ENCODE measurements at regions not wholly inside any gene's neighbourhood (a gene's known extent, or its start where the extent isn't known, plus 50 kb on each side); places are given as distances from the start of the nearest gene placed in this dataset.

DNA sequence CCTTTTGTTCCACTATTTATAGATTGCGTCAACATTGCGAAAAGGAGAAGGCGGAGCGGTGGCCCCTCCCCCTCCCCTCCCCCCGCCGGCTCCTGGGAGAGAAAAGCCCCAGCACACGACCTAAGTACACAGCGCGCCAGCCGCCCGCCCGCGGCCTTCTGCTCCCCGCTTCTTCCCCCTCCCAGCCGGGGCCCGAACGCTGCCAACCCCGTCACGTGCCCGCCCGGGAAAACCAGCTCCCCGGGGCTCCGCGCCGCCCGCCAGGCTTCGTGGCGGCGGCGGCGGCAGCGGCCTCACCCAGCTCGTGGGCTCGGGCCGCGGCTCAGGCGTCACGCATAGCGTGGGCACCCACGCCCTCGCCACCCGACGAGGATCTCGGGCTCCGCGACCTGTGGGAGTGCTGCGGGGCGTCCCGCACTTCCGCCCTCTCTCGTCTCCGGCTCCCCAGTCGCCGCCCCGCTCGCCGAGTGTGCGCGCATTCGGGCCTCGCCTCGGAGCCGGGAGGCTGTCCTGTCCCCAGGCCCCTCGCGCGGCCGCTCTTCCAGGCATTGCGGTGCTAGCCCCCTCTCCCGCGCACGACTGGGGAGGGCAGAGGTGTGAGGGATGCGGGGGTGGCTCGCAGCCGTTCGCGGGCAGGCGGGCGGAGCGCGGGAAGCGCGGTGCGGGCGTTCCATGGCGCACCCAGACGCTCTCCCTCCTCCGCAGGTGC, 110.5 kb downstream of the KCNRG start:
- H3K27me3 ChIP-seq (ENCODE audit: insufficient read depth, low read length) = peaks cover 70% of the 10 kb centered on the region
- no peak overlapping the region for H3K27ac ChIP-seq (ENCODE audit: insufficient read length, low read depth, low read length)
- no CpG with 5 or more reads among the region's 87 CpGs for WGBS (ENCODE audit: extremely low coverage, insufficient read length, low lambda C conversion rate)

More for the DNA sequence above, 110.5 kb downstream of the KCNRG start:
- Mint-ChIP-seq H3K36me3 (ENCODE audit: insufficient read depth in 1 of 3, low read depth in 3 of 3) (no peaks in the 10 kb centered on the region; a peak in 1 of 7 replicates), H3K27ac (no peak overlapping the region), H3K4me1 (peaks cover 45 to 56% of the 10 kb centered on the region in 2 experiments), H3K9me3 (peaks cover 0 to 6% of the 10 kb centered on the region in 2 experiments; a peak in 3 of 5 replicates), H3K4me3 (peak overlapping the region; percentile 69 to 82), H3K27me3 (ENCODE audit: low read depth) (peaks cover 83% of the 10 kb centered on the region)
- Histone ChIP-seq H3K14ac (ENCODE audit: insufficient read depth, low read length) (peak overlapping the region; percentile 69), H3K9me3 (ENCODE audit: control insufficient read depth, low read depth, low read length) (no peaks in the 10 kb centered on the region), H3T11ph (ENCODE audit: low read length) (no peak overlapping the region), H2BK12ac (ENCODE audit: insufficient read length, low read depth, low read length) (no peak overlapping the region), H3K4ac (ENCODE audit: low read depth, low read length) (no peak overlapping the region), H4K5ac (ENCODE audit: insufficient read length, low read depth, low read length) (no peak overlapping the region), H3K4me1 (ENCODE audit: insufficient read depth, low read length) (peaks cover 3% of the 10 kb centered on the region; the same call in 1 of the 2 replicates), H3K79me2 (ENCODE audit: insufficient read depth, low read length) (no peaks in the 10 kb centered on the region), H3K79me1 (ENCODE audit: insufficient read depth, low read depth, low read length, poor library complexity, severe bottlenecking) (no peaks in the 10 kb centered on the region), H2AK5ac (ENCODE audit: insufficient read length, low read length) (no peak overlapping the region), H3K9ac (ENCODE audit: extremely low read depth, insufficient read length, low read length) (no peak overlapping the region), H3K4me2 (ENCODE audit: insufficient read depth, insufficient read length, low read length) (peak overlapping the region; percentile 74), H2BK20ac (ENCODE audit: low read depth, low read length, poor library complexity, severe bottlenecking) (no peak overlapping the region), H2BK15ac (ENCODE audit: low read depth, low read length) (no peak overlapping the region), H3K23me2 (ENCODE audit: insufficient read length, low read depth, low read length, poor library complexity, severe bottlenecking) (peaks cover 49% of the 10 kb centered on the region), H4K20me1 (ENCODE audit: control insufficient read depth, insufficient read depth, insufficient read length) (no peaks in the 10 kb centered on the region), H4K91ac (ENCODE audit: insufficient read length, low read depth, low read length) (no peak overlapping the region), H2BK120ac (ENCODE audit: low read depth, low read length, poor library complexity, severe bottlenecking) (no peak overlapping the region), H2AFZ (ENCODE audit: low read length) (no peak overlapping the region), H2BK5ac (ENCODE audit: insufficient read length, low read length) (no peak overlapping the region), H4K8ac (replicated peaks; ENCODE audit: insufficient read length, low read depth, low read length) (no peak overlapping the region), H3K56ac (ENCODE audit: insufficient read length, low read depth, low read length) (no peak overlapping the region), H3K18ac (ENCODE audit: insufficient read length, low read depth, low read length) (no peak overlapping the region), H3K23ac (ENCODE audit: insufficient read length, low read depth, low read length) (no peak overlapping the region)
- TF ChIP-seq, protein P1, sequence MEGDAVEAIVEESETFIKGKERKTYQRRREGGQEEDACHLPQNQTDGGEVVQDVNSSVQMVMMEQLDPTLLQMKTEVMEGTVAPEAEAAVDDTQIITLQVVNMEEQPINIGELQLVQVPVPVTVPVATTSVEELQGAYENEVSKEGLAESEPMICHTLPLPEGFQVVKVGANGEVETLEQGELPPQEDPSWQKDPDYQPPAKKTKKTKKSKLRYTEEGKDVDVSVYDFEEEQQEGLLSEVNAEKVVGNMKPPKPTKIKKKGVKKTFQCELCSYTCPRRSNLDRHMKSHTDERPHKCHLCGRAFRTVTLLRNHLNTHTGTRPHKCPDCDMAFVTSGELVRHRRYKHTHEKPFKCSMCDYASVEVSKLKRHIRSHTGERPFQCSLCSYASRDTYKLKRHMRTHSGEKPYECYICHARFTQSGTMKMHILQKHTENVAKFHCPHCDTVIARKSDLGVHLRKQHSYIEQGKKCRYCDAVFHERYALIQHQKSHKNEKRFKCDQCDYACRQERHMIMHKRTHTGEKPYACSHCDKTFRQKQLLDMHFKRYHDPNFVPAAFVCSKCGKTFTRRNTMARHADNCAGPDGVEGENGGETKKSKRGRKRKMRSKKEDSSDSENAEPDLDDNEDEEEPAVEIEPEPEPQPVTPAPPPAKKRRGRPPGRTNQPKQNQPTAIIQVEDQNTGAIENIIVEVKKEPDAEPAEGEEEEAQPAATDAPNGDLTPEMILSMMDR (conservative IDR thresholded peaks at IDR 0.05) = no peak
- peak; percentile 75 for DNase-seq

Data from H9 (cell line).